Ovary (tissue), 7 donors: ENCODE measurements at regions not wholly inside any gene's neighbourhood (a gene's known extent, or its start where the extent isn't known, plus 50 kb on each side); places are given as distances from the start of the nearest gene placed in this dataset.

Experiments
- DNase-seq, 5 donors: peaks; one replicate each; pipeline ENCODE4 v3.0.0-alpha.2; 2019 to 2020
- H3K27ac ChIP-seq, 2 donors: fragments of 200-600 bp; one replicate each; pipeline versions ENCODE4 v1.5.1 to v1.8.0; 2019 to 2022
- H3K27me3 ChIP-seq: fragments of 200-600 bp; one replicate; pipeline ENCODE4 v1.8.0; 2022
- H3K36me3 ChIP-seq: fragments of 200-600 bp; sonication (generic); one replicate; pipeline ENCODE4 v1.5.1; 2019
- H3K4me1 ChIP-seq: one replicate; pipeline ENCODE4 v1.8.1; 2013; ENCODE audit warnings: mild to moderate bottlenecking, moderate library complexity; ENCODE audit not compliant: insufficient read depth
- H3K4me3 ChIP-seq: fragments of 200-600 bp; sonication (generic); one replicate; pipeline ENCODE4 v1.5.1; 2017
- H3K9me3 ChIP-seq, 2 donors: fragments of 200-600 bp in 1 of 2; sonication (generic) in 1 of 2; one replicate each; pipeline versions ENCODE4 v1.5.1 to v1.8.1; 2013 to 2019; ENCODE audit warnings: mild to moderate bottlenecking in 1 of 2, moderate library complexity in 1 of 2
- EP300 ChIP-seq: sonication (generic); formaldehyde crosslinking; IDR thresholded peaks from one replicate; pipeline ENCODE4 v1.6.1; 2017; ENCODE audit warnings: antibody characterized with exemption
- POLR2A ChIP-seq: fragments of 450-650 bp; IDR thresholded peaks from one replicate; pipeline ENCODE4 v1.6.1; 2017; ENCODE audit warnings: antibody characterized with exemption, mild to moderate bottlenecking, moderate library complexity
- WGBS, 3 donors: extraction: QIAGEN DNeasy Blood & Tissue Kit in 1 of 3; methylation state at CpG; one replicate each; pipeline versions ENCODE4 v1.1.5 to v1.1.7; 2013 to 2017; 5-methylcytosine and 5-hydroxymethylcytosine counted together
- intact Hi-C, 4 donors: fragments of 100-400 bp; cut with DNase I; formaldehyde crosslinking; loops; one replicate each; pipeline versions ENCODE4 v1.11.0 to v1.15.1; 2022 to 2023
- TF ChIP-seq, protein P1 (sequence below), 3 donors: fragments of 450-650 bp in 2 of 3; fragments of 200-600 bp in 1 of 3; IDR thresholded peaks; one replicate each; pipeline versions ENCODE4 v1.5.1 to v1.8.0; 2016 to 2022; ENCODE audit warnings: antibody characterized with exemption in 3 of 3, mild to moderate bottlenecking in 1 of 3
- donor health status: DM: no; HTN: no; CAD: no; lungs with moderate emphysema.
- donor health status: DM: no; HTN: no; CAD: no.
- donor health status: Bipolar disorder and iron deficiency.
- donor health status: DM: no; HTN: no; CAD: no.
- donor health status: DM: yes; HTN: yes; CAD: no.

DNA sequence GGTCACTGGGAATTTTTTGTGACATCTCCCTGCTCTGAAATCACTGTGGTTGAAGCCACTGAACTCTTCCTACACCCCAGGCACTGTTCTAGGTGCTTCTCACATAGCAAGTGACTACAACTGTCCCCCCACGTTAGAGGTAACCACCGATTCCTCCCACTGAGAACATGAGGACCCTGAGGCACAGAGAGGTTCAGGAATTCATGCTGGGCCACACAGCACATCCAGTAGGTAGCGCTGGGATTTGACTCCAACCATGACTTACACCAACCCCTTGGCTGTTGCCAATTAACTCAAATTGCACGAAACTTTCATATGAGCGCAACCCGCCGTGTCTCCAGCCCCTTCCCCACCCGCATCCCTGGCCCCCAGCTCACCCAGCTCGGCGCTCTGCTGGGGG is 105.2 kb downstream of the RFLNA start:
- no peak for DNase-seq
- TF ChIP-seq EP300 (no peak), POLR2A (no peak)
- TF ChIP-seq, protein P1, sequence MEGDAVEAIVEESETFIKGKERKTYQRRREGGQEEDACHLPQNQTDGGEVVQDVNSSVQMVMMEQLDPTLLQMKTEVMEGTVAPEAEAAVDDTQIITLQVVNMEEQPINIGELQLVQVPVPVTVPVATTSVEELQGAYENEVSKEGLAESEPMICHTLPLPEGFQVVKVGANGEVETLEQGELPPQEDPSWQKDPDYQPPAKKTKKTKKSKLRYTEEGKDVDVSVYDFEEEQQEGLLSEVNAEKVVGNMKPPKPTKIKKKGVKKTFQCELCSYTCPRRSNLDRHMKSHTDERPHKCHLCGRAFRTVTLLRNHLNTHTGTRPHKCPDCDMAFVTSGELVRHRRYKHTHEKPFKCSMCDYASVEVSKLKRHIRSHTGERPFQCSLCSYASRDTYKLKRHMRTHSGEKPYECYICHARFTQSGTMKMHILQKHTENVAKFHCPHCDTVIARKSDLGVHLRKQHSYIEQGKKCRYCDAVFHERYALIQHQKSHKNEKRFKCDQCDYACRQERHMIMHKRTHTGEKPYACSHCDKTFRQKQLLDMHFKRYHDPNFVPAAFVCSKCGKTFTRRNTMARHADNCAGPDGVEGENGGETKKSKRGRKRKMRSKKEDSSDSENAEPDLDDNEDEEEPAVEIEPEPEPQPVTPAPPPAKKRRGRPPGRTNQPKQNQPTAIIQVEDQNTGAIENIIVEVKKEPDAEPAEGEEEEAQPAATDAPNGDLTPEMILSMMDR (IDR thresholded peaks at IDR 0.05), result no peak
- Histone ChIP-seq H3K36me3 (no peaks in the 10 kb centered on the region), H3K27ac (no peak overlapping the region), H3K27me3 (no peaks in the 10 kb centered on the region), H3K9me3 (no peaks in the 10 kb centered on the region), H3K4me1 (peaks cover 12% of the 10 kb centered on the region), H3K4me3 (no peak overlapping the region)
- intact Hi-C loops, result no loop called here
- 95 to 96% (median 96%) methylated on average over 10 of the region's 10 CpGs for WGBS, 3 donors

DNA sequence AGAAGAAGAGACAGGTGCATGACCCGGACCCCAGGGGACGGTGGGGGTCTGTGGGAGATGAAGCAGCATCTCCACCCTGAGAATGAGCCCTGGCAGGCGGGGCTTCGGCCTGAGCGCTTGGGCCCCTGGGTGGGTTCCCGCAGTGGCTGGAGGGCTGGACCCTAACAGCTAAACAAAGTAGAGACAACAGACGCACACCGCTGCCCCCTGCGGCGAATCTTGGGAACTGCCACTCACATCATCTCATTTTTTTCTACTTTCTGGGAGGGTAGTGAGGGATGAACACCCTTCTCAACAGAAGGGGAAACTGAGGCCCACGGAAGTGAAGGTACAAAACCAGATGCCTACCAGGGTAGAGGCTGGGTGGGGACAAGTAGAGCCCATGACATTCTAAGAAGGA is 104.7 kb downstream of the RFLNA start:
- peaks cover 12% of the 10 kb centered on the region for H3K4me1 ChIP-seq
- no peaks in the 10 kb centered on the region for H3K27me3 ChIP-seq
- H3K9me3 ChIP-seq, result no peaks in the 10 kb centered on the region
- no peak overlapping the region for H3K4me3 ChIP-seq
- peak in 4 of 5 donors; percentile 61 to 68 (median 62) for DNase-seq
- intact Hi-C loops, result no loop called here
- H3K27ac ChIP-seq, result peak overlapping the region in 1 of 2 donors; percentile 31
- 56 to 68% (median 62%) methylated on average over 11 of the region's 11 CpGs for WGBS, 3 donors
- no peaks in the 10 kb centered on the region for H3K36me3 ChIP-seq
- TF ChIP-seq POLR2A (no peak), EP300 (no peak)
- TF ChIP-seq, protein P1 (IDR thresholded peaks at IDR 0.05), result peak; percentile 21 to 61 (median 22)

DNA sequence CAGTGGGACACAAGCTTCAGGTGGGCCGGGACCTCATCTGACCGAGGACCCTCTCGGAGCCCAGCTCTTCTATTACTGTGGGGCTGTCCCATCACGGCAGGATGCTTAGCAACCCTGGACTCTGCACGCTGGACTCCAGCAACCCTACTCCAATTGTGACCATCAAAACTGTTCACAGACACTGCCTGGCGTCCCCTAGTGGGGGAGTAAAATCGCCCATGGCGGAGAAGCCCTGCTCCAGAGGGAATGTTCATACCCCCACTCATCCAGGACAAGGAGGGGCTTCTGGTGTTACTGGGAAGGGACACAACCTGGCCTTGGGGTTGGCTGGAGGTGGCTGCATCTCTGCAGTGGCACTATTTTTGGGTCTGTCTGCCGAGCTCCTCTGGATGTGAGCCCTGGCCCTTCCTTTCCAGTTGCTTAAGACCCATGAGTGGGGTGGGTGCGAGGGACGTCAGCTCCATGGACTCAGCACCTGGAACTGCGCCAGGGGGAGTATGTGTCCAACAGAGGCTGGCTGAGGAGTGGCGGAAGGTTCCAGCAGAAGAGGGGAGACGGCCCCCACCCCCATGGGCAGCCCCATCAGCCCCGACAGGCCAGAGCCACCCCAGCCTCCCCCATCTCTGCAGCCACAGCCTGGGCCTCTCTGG is 103.8 kb downstream of the RFLNA start:
- WGBS, 3 donors, result 63 to 76% (median 63%) methylated on average over 15 of the region's 15 CpGs
- DNase-seq, result peak; percentile 75 to 89 (median 83)
- Histone ChIP-seq H3K27me3 (no peaks in the 10 kb centered on the region), H3K36me3 (no peaks in the 10 kb centered on the region), H3K4me1 (peaks cover 14% of the 10 kb centered on the region), H3K9me3 (no peaks in the 10 kb centered on the region), H3K27ac (peak overlapping the region in 1 of 2 donors; percentile 31), H3K4me3 (no peak overlapping the region)
- TF ChIP-seq EP300, result no peak
- no peak for TF ChIP-seq POLR2A
- TF ChIP-seq, protein P1 (IDR thresholded peaks at IDR 0.05), result no peak
- intact Hi-C loops, result no loop called here

DNA sequence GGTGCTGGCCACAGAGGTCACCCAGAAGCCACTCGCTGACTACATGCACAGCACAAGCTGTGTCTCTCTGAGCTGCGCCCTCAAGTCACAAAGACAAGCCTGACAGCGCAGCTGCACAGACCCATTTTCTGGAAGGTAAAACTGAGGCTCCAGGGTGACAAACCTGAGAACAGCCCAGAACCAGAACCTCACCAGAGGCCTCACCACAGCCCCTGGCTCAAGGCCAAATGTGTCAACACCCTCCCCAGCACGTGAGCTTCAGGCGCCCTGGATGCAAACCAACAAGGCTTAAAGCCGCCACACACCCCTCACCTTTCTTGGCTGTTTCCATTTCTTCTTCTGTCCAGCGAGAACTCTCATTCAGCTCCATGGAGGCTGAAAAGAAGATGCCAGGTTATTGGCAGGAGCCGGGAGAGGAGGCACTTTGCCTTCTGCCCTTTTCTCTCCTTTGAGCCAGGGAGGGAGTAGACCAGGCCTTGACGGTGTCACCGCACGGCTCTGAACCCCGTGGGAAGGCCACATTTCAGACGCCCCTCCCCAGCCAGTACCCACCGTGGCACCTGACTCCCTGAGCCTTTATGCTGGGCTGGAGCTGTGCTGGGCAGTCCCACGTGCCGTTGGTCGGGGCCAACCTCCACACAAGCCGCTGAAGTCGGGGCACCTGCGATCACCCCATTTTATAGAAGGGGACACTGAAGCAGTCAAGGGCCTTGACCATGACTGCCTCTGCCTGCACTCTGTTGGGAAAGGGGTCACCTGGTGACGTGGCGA is 103.1 kb downstream of the RFLNA start:
- peak; percentile 64 to 81 (median 69) for DNase-seq
- H3K4me3 ChIP-seq, result no peak overlapping the region
- H3K36me3 ChIP-seq, result no peaks in the 10 kb centered on the region
- intact Hi-C loops, result no loop called here
- peak overlapping the region in 1 of 2 donors; percentile 48 for H3K27ac ChIP-seq
- no peaks in the 10 kb centered on the region for H3K27me3 ChIP-seq
- 80 to 85% (median 81%) methylated on average over 22 of the region's 22 CpGs for WGBS, 3 donors
- no peaks in the 10 kb centered on the region for H3K9me3 ChIP-seq
- no peak for TF ChIP-seq POLR2A
- TF ChIP-seq, protein P1 (IDR thresholded peaks at IDR 0.05), result no peak
- no peak for TF ChIP-seq EP300
- H3K4me1 ChIP-seq, result peaks cover 18% of the 10 kb centered on the region
